ENCODE measurements at regions not wholly inside any gene's neighbourhood (a gene's known extent, or its start where the extent isn't known, plus 50 kb on each side); places are given as distances from the start of the nearest gene placed in this dataset.

DNA sequence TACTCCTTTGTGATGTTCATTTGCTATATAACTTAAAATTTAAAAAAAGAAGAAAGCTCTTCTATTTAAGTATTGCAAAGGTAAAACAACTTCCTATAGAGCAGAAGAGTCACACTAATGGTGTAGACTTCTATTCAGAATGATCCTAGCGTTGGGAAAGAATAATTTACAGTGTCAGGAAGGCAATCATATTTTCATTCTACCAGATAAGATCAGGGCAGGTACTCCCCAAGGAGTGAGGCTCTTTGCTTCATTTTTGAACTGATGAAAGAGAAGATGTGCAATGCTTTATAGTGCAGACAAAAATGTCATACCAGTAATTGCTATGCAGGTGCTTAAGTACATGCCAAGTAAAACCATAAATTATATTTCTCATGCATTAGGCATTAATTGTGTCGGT lies 1193.0 kb downstream of the PCDH9 start:
- Histone ChIP-seq H3K4me3 (ENCODE audit: low read depth in 1 of 3, low read length in 3 of 3) (no peak overlapping the region), H3K36me3 (ENCODE audit: control insufficient read depth in 4 of 4, insufficient read depth in 3 of 4, low read depth in 1 of 4, low read length in 3 of 4) (no peaks in the 10 kb centered on the region), H3K27ac (ENCODE audit: low read depth in 1 of 2, low read length in 2 of 2) (no peak overlapping the region), H3K4me1 (ENCODE audit: control insufficient read depth in 4 of 4, insufficient read depth in 4 of 4, low read length in 3 of 4) (no peaks in the 10 kb centered on the region), H3K9ac (ENCODE audit: low read depth in 1 of 2, low read length in 2 of 2) (no peak overlapping the region), H3K9me3 (ENCODE audit: control insufficient read depth in 4 of 4, low read length in 3 of 4) (no peaks in the 10 kb centered on the region), H3K27me3 (ENCODE audit: control insufficient read depth in 4 of 4, insufficient read depth in 4 of 4, low read length in 3 of 4) (no peaks in the 10 kb centered on the region)
- no peak for DNase-seq (ENCODE audit: low spot score)
- WGBS: 75% methylated on average over 2 of the region's 2 CpGs
- no peak for TF ChIP-seq RXRA (IDR thresholded peaks at IDR 0.05)
- TF ChIP-seq, protein P1, sequence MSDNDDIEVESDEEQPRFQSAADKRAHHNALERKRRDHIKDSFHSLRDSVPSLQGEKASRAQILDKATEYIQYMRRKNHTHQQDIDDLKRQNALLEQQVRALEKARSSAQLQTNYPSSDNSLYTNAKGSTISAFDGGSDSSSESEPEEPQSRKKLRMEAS (IDR thresholded peaks at IDR 0.05): no peak
- TF ChIP-seq EGR1 (IDR thresholded peaks at IDR 0.05; ENCODE audit: low read depth in 2 of 2): no peak
- no peak for TF ChIP-seq GABPA (IDR thresholded peaks at IDR 0.05 in 1 of 2, conservative IDR thresholded peaks at IDR 0.05 in 1 of 2)
- no peak for TF ChIP-seq HNF4A (conservative IDR thresholded peaks at IDR 0.05)
- no peak for TF ChIP-seq SP1 (IDR thresholded peaks at IDR 0.05)
- TF ChIP-seq FOXA1 (IDR thresholded peaks at IDR 0.05): no peak
- no peak for TF ChIP-seq HNF4G (IDR thresholded peaks at IDR 0.05)
- TF ChIP-seq JUND (IDR thresholded peaks at IDR 0.05): no peak
- TF ChIP-seq, protein P2, sequence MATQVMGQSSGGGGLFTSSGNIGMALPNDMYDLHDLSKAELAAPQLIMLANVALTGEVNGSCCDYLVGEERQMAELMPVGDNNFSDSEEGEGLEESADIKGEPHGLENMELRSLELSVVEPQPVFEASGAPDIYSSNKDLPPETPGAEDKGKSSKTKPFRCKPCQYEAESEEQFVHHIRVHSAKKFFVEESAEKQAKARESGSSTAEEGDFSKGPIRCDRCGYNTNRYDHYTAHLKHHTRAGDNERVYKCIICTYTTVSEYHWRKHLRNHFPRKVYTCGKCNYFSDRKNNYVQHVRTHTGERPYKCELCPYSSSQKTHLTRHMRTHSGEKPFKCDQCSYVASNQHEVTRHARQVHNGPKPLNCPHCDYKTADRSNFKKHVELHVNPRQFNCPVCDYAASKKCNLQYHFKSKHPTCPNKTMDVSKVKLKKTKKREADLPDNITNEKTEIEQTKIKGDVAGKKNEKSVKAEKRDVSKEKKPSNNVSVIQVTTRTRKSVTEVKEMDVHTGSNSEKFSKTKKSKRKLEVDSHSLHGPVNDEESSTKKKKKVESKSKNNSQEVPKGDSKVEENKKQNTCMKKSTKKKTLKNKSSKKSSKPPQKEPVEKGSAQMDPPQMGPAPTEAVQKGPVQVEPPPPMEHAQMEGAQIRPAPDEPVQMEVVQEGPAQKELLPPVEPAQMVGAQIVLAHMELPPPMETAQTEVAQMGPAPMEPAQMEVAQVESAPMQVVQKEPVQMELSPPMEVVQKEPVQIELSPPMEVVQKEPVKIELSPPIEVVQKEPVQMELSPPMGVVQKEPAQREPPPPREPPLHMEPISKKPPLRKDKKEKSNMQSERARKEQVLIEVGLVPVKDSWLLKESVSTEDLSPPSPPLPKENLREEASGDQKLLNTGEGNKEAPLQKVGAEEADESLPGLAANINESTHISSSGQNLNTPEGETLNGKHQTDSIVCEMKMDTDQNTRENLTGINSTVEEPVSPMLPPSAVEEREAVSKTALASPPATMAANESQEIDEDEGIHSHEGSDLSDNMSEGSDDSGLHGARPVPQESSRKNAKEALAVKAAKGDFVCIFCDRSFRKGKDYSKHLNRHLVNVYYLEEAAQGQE (IDR thresholded peaks at IDR 0.05): no peak
- TF ChIP-seq FOXA2 (IDR thresholded peaks at IDR 0.05): no peak
- TF ChIP-seq RAD21 (IDR thresholded peaks at IDR 0.05): no peak
- TF ChIP-seq NR2F2 (IDR thresholded peaks at IDR 0.05): no peak
- TF ChIP-seq CTCF (IDR thresholded peaks at IDR 0.05; ENCODE audit: low read depth, low read length, missing input control): no peak
- no peak for TF ChIP-seq TAF1 (conservative IDR thresholded peaks at IDR 0.05)
- TF ChIP-seq, protein P3, sequence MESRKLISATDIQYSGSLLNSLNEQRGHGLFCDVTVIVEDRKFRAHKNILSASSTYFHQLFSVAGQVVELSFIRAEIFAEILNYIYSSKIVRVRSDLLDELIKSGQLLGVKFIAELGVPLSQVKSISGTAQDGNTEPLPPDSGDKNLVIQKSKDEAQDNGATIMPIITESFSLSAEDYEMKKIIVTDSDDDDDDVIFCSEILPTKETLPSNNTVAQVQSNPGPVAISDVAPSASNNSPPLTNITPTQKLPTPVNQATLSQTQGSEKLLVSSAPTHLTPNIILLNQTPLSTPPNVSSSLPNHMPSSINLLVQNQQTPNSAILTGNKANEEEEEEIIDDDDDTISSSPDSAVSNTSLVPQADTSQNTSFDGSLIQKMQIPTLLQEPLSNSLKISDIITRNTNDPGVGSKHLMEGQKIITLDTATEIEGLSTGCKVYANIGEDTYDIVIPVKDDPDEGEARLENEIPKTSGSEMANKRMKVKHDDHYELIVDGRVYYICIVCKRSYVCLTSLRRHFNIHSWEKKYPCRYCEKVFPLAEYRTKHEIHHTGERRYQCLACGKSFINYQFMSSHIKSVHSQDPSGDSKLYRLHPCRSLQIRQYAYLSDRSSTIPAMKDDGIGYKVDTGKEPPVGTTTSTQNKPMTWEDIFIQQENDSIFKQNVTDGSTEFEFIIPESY (IDR thresholded peaks at IDR 0.05): no peak

GRCh38 chr13:66036636-66037035 lies 1193.5 kb downstream of the PCDH9 start:
- Histone ChIP-seq H3K27me3 (ENCODE audit: control insufficient read depth in 4 of 4, insufficient read depth in 4 of 4, low read length in 3 of 4) (no peaks in the 10 kb centered on the region), H3K27ac (ENCODE audit: low read depth in 1 of 2, low read length in 2 of 2) (no peak overlapping the region), H3K4me3 (ENCODE audit: low read depth in 1 of 3, low read length in 3 of 3) (no peak overlapping the region), H3K9ac (ENCODE audit: low read depth in 1 of 2, low read length in 2 of 2) (no peak overlapping the region), H3K4me1 (ENCODE audit: control insufficient read depth in 4 of 4, insufficient read depth in 4 of 4, low read length in 3 of 4) (no peaks in the 10 kb centered on the region), H3K36me3 (ENCODE audit: control insufficient read depth in 4 of 4, insufficient read depth in 3 of 4, low read depth in 1 of 4, low read length in 3 of 4) (no peaks in the 10 kb centered on the region), H3K9me3 (ENCODE audit: control insufficient read depth in 4 of 4, low read length in 3 of 4) (no peaks in the 10 kb centered on the region)
- 45% methylated on average over 2 of the region's 2 CpGs for WGBS
- no peak for DNase-seq (ENCODE audit: low spot score)
- TF ChIP-seq GABPA (IDR thresholded peaks at IDR 0.05 in 1 of 2, conservative IDR thresholded peaks at IDR 0.05 in 1 of 2) (no peak), RAD21 (IDR thresholded peaks at IDR 0.05) (no peak), FOXA1 (IDR thresholded peaks at IDR 0.05) (no peak), NR2F2 (IDR thresholded peaks at IDR 0.05) (no peak), TAF1 (conservative IDR thresholded peaks at IDR 0.05) (no peak), HNF4A (conservative IDR thresholded peaks at IDR 0.05) (no peak), EGR1 (IDR thresholded peaks at IDR 0.05; ENCODE audit: low read depth in 2 of 2) (no peak)
- TF ChIP-seq, protein P3 (IDR thresholded peaks at IDR 0.05): no peak
- TF ChIP-seq, protein P1 (IDR thresholded peaks at IDR 0.05): no peak
- TF ChIP-seq, protein P2 (IDR thresholded peaks at IDR 0.05): no peak

All from liver (tissue), 8 donors.